ENCODE measurements at regions not wholly inside any gene's neighbourhood (a gene's known extent, or its start where the extent isn't known, plus 50 kb on each side); places are given as distances from the start of the nearest gene placed in this dataset.

DNA sequence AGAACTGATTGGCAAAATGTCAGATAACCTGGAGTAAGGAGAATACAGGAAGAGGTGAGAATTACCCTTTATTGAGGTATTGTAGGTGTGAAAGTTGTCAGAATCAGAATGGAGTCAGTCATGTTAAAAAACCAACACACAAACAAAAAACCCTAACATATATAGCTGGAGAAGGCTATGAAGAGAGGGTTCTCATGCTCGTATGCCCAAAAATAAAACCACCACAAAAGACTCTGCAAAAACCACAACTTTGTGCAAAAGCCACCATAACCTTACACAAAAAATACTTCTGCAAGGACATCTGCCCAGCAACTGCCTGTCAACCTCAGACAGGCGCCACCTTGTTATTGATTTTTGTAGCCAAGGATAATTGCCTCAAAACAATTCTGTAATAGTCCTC, 136.0 kb downstream of the CD47 start:
- no peak for DNase-seq
- TF ChIP-seq CTCF (IDR thresholded peaks at IDR 0.05; ENCODE audit: control extremely low read depth, extremely low read depth): no peak
- no peak overlapping the region for H3K27ac ChIP-seq (ENCODE audit: low read depth in 1 of 2, low read length in 1 of 2)
- no peaks in the 10 kb centered on the region for H3K27me3 ChIP-seq (ENCODE audit: control insufficient read depth in 3 of 3, insufficient read depth in 3 of 3, low read length in 2 of 3)
- H3K4me3 ChIP-seq: no peak overlapping the region
- WGBS, 2 donors: 53 to 73% methylated on average over 2 of the region's 2 CpGs
- no peaks in the 10 kb centered on the region for H3K9me3 ChIP-seq (ENCODE audit: control insufficient read depth in 4 of 4, insufficient read depth in 3 of 4, low read length in 3 of 4)
- ATAC-seq (ENCODE audit: insufficient read depth, low FRiP score): no peak
- H3K9ac ChIP-seq (ENCODE audit: insufficient read depth in 1 of 2, low read length in 2 of 2): no peak overlapping the region
- no peaks in the 10 kb centered on the region for H3K36me3 ChIP-seq (ENCODE audit: control insufficient read depth in 4 of 4, insufficient read depth in 4 of 4, low read length in 4 of 4)
- peaks cover 7 to 29% (median 15%) of the 10 kb centered on the region in 5 donors for H3K4me1 ChIP-seq (ENCODE audit: control insufficient read depth in 5 of 5, insufficient read depth in 5 of 5, low read length in 5 of 5)

DNA sequence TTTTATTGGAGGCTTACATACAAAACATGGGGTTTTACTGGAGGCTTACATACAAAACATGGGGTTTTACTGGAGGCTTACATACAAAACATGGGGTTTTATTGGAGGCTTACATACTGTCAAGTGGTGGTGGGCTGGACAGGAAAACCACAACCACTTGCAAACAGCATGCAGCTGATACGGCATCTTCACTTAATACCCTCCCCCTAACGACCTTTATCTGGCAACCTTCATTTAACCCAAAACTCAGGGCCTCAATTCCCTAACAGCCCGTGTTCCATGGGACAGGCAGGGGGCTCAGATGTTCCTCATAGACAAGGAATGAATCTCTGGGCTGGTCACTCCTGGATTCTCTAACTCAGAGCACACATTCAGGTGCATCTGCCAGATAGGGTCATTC, 137.1 kb downstream of the CD47 start:
- ATAC-seq (ENCODE audit: insufficient read depth, low FRiP score): no peak
- peaks cover 6 to 40% (median 15%) of the 10 kb centered on the region in 5 donors for H3K4me1 ChIP-seq (ENCODE audit: control insufficient read depth in 5 of 5, insufficient read depth in 5 of 5, low read length in 5 of 5)
- H3K36me3 ChIP-seq (ENCODE audit: control insufficient read depth in 4 of 4, insufficient read depth in 4 of 4, low read length in 4 of 4): no peaks in the 10 kb centered on the region
- 39 to 57% methylated on average over 3 of the region's 3 CpGs for WGBS, 2 donors
- no peak overlapping the region for H3K4me3 ChIP-seq
- H3K27me3 ChIP-seq (ENCODE audit: control insufficient read depth in 3 of 3, insufficient read depth in 3 of 3, low read length in 2 of 3): no peaks in the 10 kb centered on the region
- DNase-seq: no peak
- H3K9ac ChIP-seq (ENCODE audit: insufficient read depth in 1 of 2, low read length in 2 of 2): no peak overlapping the region
- no peak for TF ChIP-seq CTCF (IDR thresholded peaks at IDR 0.05; ENCODE audit: control extremely low read depth, extremely low read depth)
- H3K27ac ChIP-seq (ENCODE audit: low read depth in 1 of 2, low read length in 1 of 2): no peak overlapping the region
- H3K9me3 ChIP-seq (ENCODE audit: control insufficient read depth in 4 of 4, insufficient read depth in 3 of 4, low read length in 3 of 4): no peaks in the 10 kb centered on the region

DNA sequence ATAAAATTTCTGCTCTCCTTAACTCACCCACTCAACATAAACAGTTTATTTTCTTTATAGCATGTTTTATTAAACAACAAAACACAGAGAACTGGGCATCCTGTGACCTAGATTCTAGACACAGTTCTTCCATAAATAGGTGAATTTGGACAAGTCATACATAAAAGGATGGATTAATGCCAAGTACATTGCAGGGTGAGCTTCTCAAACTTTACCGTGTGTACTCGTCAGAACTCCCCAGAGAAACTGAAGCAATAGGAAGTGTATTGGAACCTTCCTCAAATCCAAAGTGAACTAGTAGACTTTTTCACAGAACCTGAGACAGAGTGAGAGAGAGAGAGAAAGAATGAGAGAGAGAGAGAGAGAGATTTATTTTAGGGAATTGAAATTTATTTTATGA, 139.7 kb downstream of the CD47 start:
- H3K27me3 ChIP-seq (ENCODE audit: control insufficient read depth in 3 of 3, insufficient read depth in 3 of 3, low read length in 2 of 3): no peaks in the 10 kb centered on the region
- no peak overlapping the region for H3K27ac ChIP-seq (ENCODE audit: low read depth in 1 of 2, low read length in 1 of 2)
- no peak for DNase-seq
- TF ChIP-seq CTCF (IDR thresholded peaks at IDR 0.05; ENCODE audit: control extremely low read depth, extremely low read depth): no peak
- 36 to 50% methylated on average over 2 of the region's 2 CpGs for WGBS, 2 donors
- no peaks in the 10 kb centered on the region for H3K36me3 ChIP-seq (ENCODE audit: control insufficient read depth in 4 of 4, insufficient read depth in 4 of 4, low read length in 4 of 4)
- H3K9ac ChIP-seq (ENCODE audit: insufficient read depth in 1 of 2, low read length in 2 of 2): no peak overlapping the region
- H3K4me3 ChIP-seq: no peak overlapping the region
- H3K4me1 ChIP-seq (ENCODE audit: control insufficient read depth in 5 of 5, insufficient read depth in 5 of 5, low read length in 5 of 5): peaks cover 0 to 16% (median 0%) of the 10 kb centered on the region in 5 donors
- no peaks in the 10 kb centered on the region for H3K9me3 ChIP-seq (ENCODE audit: control insufficient read depth in 4 of 4, insufficient read depth in 3 of 4, low read length in 3 of 4)
- ATAC-seq (ENCODE audit: insufficient read depth, low FRiP score): no peak

DNA sequence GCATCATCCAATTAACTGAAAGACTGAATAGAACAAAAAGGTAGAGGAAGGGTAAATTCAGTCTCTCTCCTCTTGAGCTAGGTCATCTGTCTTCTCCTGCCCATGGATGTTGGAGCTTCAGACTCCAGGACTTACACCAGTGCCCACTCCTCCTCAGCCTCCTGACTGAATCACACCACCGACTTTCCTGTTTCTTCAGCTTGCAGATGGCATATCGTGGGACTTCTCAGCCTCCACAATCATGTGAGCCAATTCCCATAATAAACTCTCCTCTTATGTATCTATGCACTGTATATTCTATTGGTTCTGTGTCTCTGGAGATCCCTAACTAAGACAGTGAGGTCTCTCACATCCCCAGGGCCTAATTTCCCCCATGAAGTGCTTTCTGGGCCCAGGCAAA, 140.4 kb downstream of the CD47 start:
- Histone ChIP-seq H3K27me3 (ENCODE audit: control insufficient read depth in 3 of 3, insufficient read depth in 3 of 3, low read length in 2 of 3) (no peaks in the 10 kb centered on the region), H3K9me3 (ENCODE audit: control insufficient read depth in 4 of 4, insufficient read depth in 3 of 4, low read length in 3 of 4) (no peaks in the 10 kb centered on the region), H3K36me3 (ENCODE audit: control insufficient read depth in 4 of 4, insufficient read depth in 4 of 4, low read length in 4 of 4) (no peaks in the 10 kb centered on the region), H3K4me1 (ENCODE audit: control insufficient read depth in 5 of 5, insufficient read depth in 5 of 5, low read length in 5 of 5) (peaks cover 0 to 22% (median 0%) of the 10 kb centered on the region in 5 donors), H3K27ac (ENCODE audit: low read depth in 1 of 2, low read length in 1 of 2) (no peak overlapping the region), H3K4me3 (no peak overlapping the region), H3K9ac (ENCODE audit: insufficient read depth in 1 of 2, low read length in 2 of 2) (no peak overlapping the region)
- 96 to 100% methylated on average over 2 of the region's 2 CpGs for WGBS, 2 donors
- TF ChIP-seq CTCF (IDR thresholded peaks at IDR 0.05; ENCODE audit: control extremely low read depth, extremely low read depth): no peak
- ATAC-seq (ENCODE audit: insufficient read depth, low FRiP score) (no peak), DNase-seq (no peak)
